ENCODE measurements at regions not wholly inside any gene's neighbourhood (a gene's known extent, or its start where the extent isn't known, plus 50 kb on each side); places are given as distances from the start of the nearest gene placed in this dataset.

- no peak for DNase-seq (ENCODE audit: low read depth)
These were observed 72.0 kb upstream of the ODC1 start for GRCh38 chr2:10520154-10520553.

GRCh38 chr2:10519394-10519740 is 71.2 kb upstream of the ODC1 start:
- no peak for DNase-seq (ENCODE audit: low read depth)

- DNase-seq (ENCODE audit: low read depth): no peak
These were observed 70.6 kb upstream of the ODC1 start for GRCh38 chr2:10518470-10519393.

GRCh38 chr2:10517351-10518043 is 69.4 kb upstream of the ODC1 start:
- DNase-seq (ENCODE audit: low read depth): no peak

- no peak for DNase-seq (ENCODE audit: low read depth)
These were observed 67.8 kb upstream of the ODC1 start for GRCh38 chr2:10515887-10516286.

- peak; percentile 95 for DNase-seq (ENCODE audit: low read depth)
These were observed 66.6 kb upstream of the ODC1 start for GRCh38 chr2:10514743-10515142.

- DNase-seq (ENCODE audit: low read depth): no peak
These were observed 66.1 kb upstream of the ODC1 start for GRCh38 chr2:10514273-10514672.

- DNase-seq (ENCODE audit: low read depth): no peak
These were observed 65.1 kb upstream of the ODC1 start for GRCh38 chr2:10513201-10513600.

GRCh38 chr2:10508038-10508437 is 59.9 kb upstream of the ODC1 start:
- no peak for DNase-seq (ENCODE audit: low read depth)

GRCh38 chr2:10507106-10507505 is 59.0 kb upstream of the ODC1 start:
- DNase-seq (ENCODE audit: low read depth): no peak

GRCh38 chr2:10504994-10505820 is 57.1 kb upstream of the ODC1 start:
- no peak for DNase-seq (ENCODE audit: low read depth)

- no peak for DNase-seq (ENCODE audit: low read depth)
These were observed 56.4 kb upstream of the ODC1 start for GRCh38 chr2:10504370-10504993.

- DNase-seq (ENCODE audit: low read depth): no peak
These were observed 54.6 kb upstream of the ODC1 start for GRCh38 chr2:10502803-10503107.

GRCh38 chr2:10501980-10502802 is 54.1 kb upstream of the ODC1 start:
- DNase-seq (ENCODE audit: low read depth): no peak

- no peak for DNase-seq (ENCODE audit: low read depth)
These were observed 53.4 kb upstream of the ODC1 start for GRCh38 chr2:10501451-10501961.

GRCh38 chr2:10500601-10501361 is 52.7 kb upstream of the ODC1 start:
- DNase-seq (ENCODE audit: low read depth): peak; percentile 93

- peak; percentile 78 for DNase-seq (ENCODE audit: low read depth)
These were observed 51.9 kb upstream of the ODC1 start for GRCh38 chr2:10499911-10500521.

- no peak for DNase-seq (ENCODE audit: low read depth)
These were observed 51.3 kb upstream of the ODC1 start for GRCh38 chr2:10499275-10499907.

All from RPMI7951 (cell line).